ENCODE measurements at regions not wholly inside any gene's neighbourhood (a gene's known extent, or its start where the extent isn't known, plus 50 kb on each side); places are given as distances from the start of the nearest gene placed in this dataset.

- TF ChIP-seq EP300 (IDR thresholded peaks at IDR 0.05; ENCODE audit: borderline replicate concordance in 1 of 2, low read depth in 1 of 2, low read length in 1 of 2) (no peak), JUND (IDR thresholded peaks at IDR 0.05) (no peak), CTCF (IDR thresholded peaks at IDR 0.05) (no peak), POLR2AphosphoS5 (IDR thresholded peaks at IDR 0.05; ENCODE audit: low read depth, low read length) (no peak)
Measured at GRCh38 chr1:222049176-222049575, 307.3 kb upstream of the DUSP10 start.
